Adrenal gland (tissue), 9 donors: ENCODE measurements at regions not wholly inside any gene's neighbourhood (a gene's known extent, or its start where the extent isn't known, plus 50 kb on each side); places are given as distances from the start of the nearest gene placed in this dataset.
"Not testable (repeated sequence)": the region's sequence is repeated elsewhere in the genome, so short reads cannot be mapped to it uniquely, and the experiment has no call there.

Experiments used
- DNase-seq, 7 donors: peaks; one replicate each; pipeline ENCODE4 v3.0.0-alpha.2; 2019 to 2020
- H3K27ac ChIP-seq, 5 donors: fragments of 200-600 bp; sonication (generic) in 4 of 5; 1 replicate in 3 of 5; 2 replicates in 2 of 5; pipeline versions ENCODE4 v1.5.1 to v1.8.0; 2016 to 2020; ENCODE audit warnings: mild to moderate bottlenecking in 1 of 5
- H3K27me3 ChIP-seq: fragments of 200-600 bp; 2 replicates; pipeline ENCODE4 v1.8.0; 2021
- H3K36me3 ChIP-seq, 2 donors: fragments of 200-600 bp; replicated peaks in 1 of 2; 1 replicate in 1 of 2; 2 replicates in 1 of 2; pipeline versions ENCODE4 v1.5.1 to v1.8.0; 2018 to 2022
- H3K4me1 ChIP-seq, 2 donors: fragments of 200-600 bp; replicated peaks in 1 of 2; 1 replicate in 1 of 2; 2 replicates in 1 of 2; pipeline versions ENCODE4 v1.5.1 to v1.8.0; 2018 to 2021
- H3K4me3 ChIP-seq, 4 donors: fragments of 200-600 bp; sonication (generic) in 3 of 4; one replicate each; pipeline ENCODE4 v1.5.1; 2016 to 2018
- H3K9me3 ChIP-seq, 3 donors: fragments of 200-600 bp; sonication (generic) in 1 of 3; replicated peaks in 1 of 3; 1 replicate in 2 of 3; 2 replicates in 1 of 3; pipeline versions ENCODE4 v1.5.1 to v1.8.0; 2016 to 2021
- CTCF ChIP-seq, 6 experiments: fragments of 450-650 bp in 4 of 6; fragments of 200-600 bp in 2 of 6; sonication (generic) in 1 of 6; IDR thresholded peaks; 1 replicate in 5 of 6; 2 replicates in 1 of 6; pipeline versions ENCODE4 v1.5.1 to v1.8.0; 2016 to 2021; ENCODE audit warnings: antibody characterized with exemption in 6 of 6, mild to moderate bottlenecking in 2 of 6, moderate library complexity in 1 of 6
- POLR2A ChIP-seq, 2 donors: fragments of 450-650 bp; IDR thresholded peaks; one replicate each; pipeline ENCODE4 v1.6.1; 2017; ENCODE audit warnings: antibody characterized with exemption in 2 of 2, mild to moderate bottlenecking in 2 of 2, moderate library complexity in 1 of 2
- WGBS, 4 donors: extraction: QIAGEN DNeasy Blood & Tissue Kit in 2 of 4; methylation state at CpG; one replicate each; pipeline versions ENCODE4 v1.1.5 to v1.1.7; 2013 to 2017; 5-methylcytosine and 5-hydroxymethylcytosine counted together
- intact Hi-C, 2 donors: fragments of 100-400 bp; cut with DNase I; formaldehyde crosslinking; loops; one replicate each; pipeline versions ENCODE4 v1.14.1 to v1.15.0; 2022 to 2023
- donor health status: healthy with polysubstance abuse.
- donor health status: Bipolar disorder and iron deficiency.
- donor health status: DM: yes; HTN: yes; CAD: no.
- donor health status: DM: no; HTN: no; CAD: no.
- donor health status: DM: no; HTN: no; CAD: no.

GRCh38 chr1:166594646-166595045 lies 244.6 kb upstream of the POGK start:
- Histone ChIP-seq H3K4me1 (no peaks in the 10 kb centered on the region), H3K36me3 (no peaks in the 10 kb centered on the region), H3K27ac (no peak overlapping the region), H3K27me3 (no peaks in the 10 kb centered on the region), H3K4me3 (no peak overlapping the region), H3K9me3 (no peaks in the 10 kb centered on the region)
- 88 to 92% (median 90%) methylated on average over 3 of the region's 3 CpGs for WGBS, 4 donors
- intact Hi-C loops, result no loop called here
- DNase-seq, result no peak
- TF ChIP-seq CTCF (IDR thresholded peaks at IDR 0.05), result no peak
- TF ChIP-seq POLR2A (IDR thresholded peaks at IDR 0.05), result no peak

GRCh38 chr1:166597516-166597915 lies 241.8 kb upstream of the POGK start:
- Histone ChIP-seq H3K36me3 (no peaks in the 10 kb centered on the region), H3K4me1 (no peaks in the 10 kb centered on the region), H3K9me3 (no peaks in the 10 kb centered on the region), H3K27me3 (no peaks in the 10 kb centered on the region), H3K4me3 (no peak overlapping the region), H3K27ac (no peak overlapping the region)
- no peak for DNase-seq
- intact Hi-C loops, result no loop called here
- TF ChIP-seq CTCF (IDR thresholded peaks at IDR 0.05), result no peak
- no peak for TF ChIP-seq POLR2A (IDR thresholded peaks at IDR 0.05)

- TF ChIP-seq POLR2A (IDR thresholded peaks at IDR 0.05), result no peak
- TF ChIP-seq CTCF (IDR thresholded peaks at IDR 0.05), result no peak
- intact Hi-C loops, result no loop called here
- WGBS, 4 donors, result 34 to 53% (median 47%) methylated on average over 1 of the region's 1 CpG
Measured at GRCh38 chr1:166600574-166600973, 238.7 kb upstream of the POGK start.

GRCh38 chr1:166601650-166602278 lies 237.5 kb upstream of the POGK start:
- H3K27me3 ChIP-seq, result no peaks in the 10 kb centered on the region
- H3K27ac ChIP-seq, result no peak overlapping the region
- no peaks in the 10 kb centered on the region for H3K36me3 ChIP-seq
- H3K4me1 ChIP-seq, result no peaks in the 10 kb centered on the region
- H3K9me3 ChIP-seq, result no peaks in the 10 kb centered on the region
- no peak for DNase-seq
- WGBS, 4 donors, result 67 to 72% (median 71%) methylated on average over 5 of the region's 5 CpGs
- no peak overlapping the region for H3K4me3 ChIP-seq
- intact Hi-C loops, result no loop called here
- TF ChIP-seq CTCF (IDR thresholded peaks at IDR 0.05) (no peak), POLR2A (IDR thresholded peaks at IDR 0.05) (no peak)

More at GRCh38 chr1:166600574-166600973, 238.7 kb upstream of the POGK start:
- DNase-seq, result no peak
- Histone ChIP-seq H3K27ac (no peak overlapping the region), H3K27me3 (no peaks in the 10 kb centered on the region), H3K4me3 (no peak overlapping the region), H3K9me3 (no peaks in the 10 kb centered on the region), H3K4me1 (no peaks in the 10 kb centered on the region), H3K36me3 (no peaks in the 10 kb centered on the region)

GRCh38 chr1:166602801-166603200 lies 236.5 kb upstream of the POGK start:
- not testable (repeated sequence) for H3K36me3 ChIP-seq, H3K4me1 ChIP-seq
- WGBS, 4 donors, result 71 to 84% (median 78%) methylated on average over 3 of the region's 3 CpGs

More at GRCh38 chr1:166602801-166603200, 236.5 kb upstream of the POGK start:
- intact Hi-C loops, H3K27me3 ChIP-seq, H3K9me3 ChIP-seq, DNase-seq, H3K27ac ChIP-seq, H3K4me3 ChIP-seq: not testable (repeated sequence)
